Bronchial epithelial cell (primary cell): ENCODE measurements at regions not wholly inside any gene's neighbourhood (a gene's known extent, or its start where the extent isn't known, plus 50 kb on each side); places are given as distances from the start of the nearest gene placed in this dataset.

Source experiments
- DNase-seq: peaks from one replicate; pipeline ENCODE4 v3.0.0-alpha.2; 2010; ENCODE audit warnings: low read depth
- FAIRE-seq: peaks from 2 replicates; lab custom pipeline; 2011; peaks lifted over from hg19 to GRCh38; lab: Jason Lieb, UNC
- H3K27me3 ChIP-seq: 2 replicates; pipeline ENCODE4 v1.5.1; 2011; ENCODE audit warnings: low read length; ENCODE audit not compliant: control insufficient read depth, insufficient read depth
- H3K36me3 ChIP-seq: 2 replicates; pipeline ENCODE4 v1.5.1; 2011; ENCODE audit warnings: low read length; ENCODE audit not compliant: control insufficient read depth, insufficient read depth
- H3K4me3 ChIP-seq: 2 replicates; pipeline ENCODE4 v1.5.1; 2011; ENCODE audit warnings: mild to moderate bottlenecking, low read depth, low read length, control low read depth
- CTCF ChIP-seq: IDR thresholded peaks from 2 replicates; pipeline ENCODE4 v1.5.1; 2011; ENCODE audit warnings: mild to moderate bottlenecking, moderate library complexity, low read length, control low read depth, inconsistent platforms; ENCODE audit not compliant: insufficient read depth, severe bottlenecking

GRCh38 chr9:134260801-134261200 lies 65.5 kb upstream of the RXRA start:
- FAIRE-seq (no peak), DNase-seq (no peak)
- no peak for TF ChIP-seq CTCF
- Histone ChIP-seq H3K4me3 (no peak overlapping the region), H3K27me3 (peaks cover 2% of the 10 kb centered on the region), H3K36me3 (no peaks in the 10 kb centered on the region)

GRCh38 chr9:134262035-134262434 lies 64.2 kb upstream of the RXRA start:
- no peaks in the 10 kb centered on the region for H3K36me3 ChIP-seq
- no peak for TF ChIP-seq CTCF
- peak; percentile 94 for FAIRE-seq

GRCh38 chr9:134263596-134263995 lies 62.7 kb upstream of the RXRA start:
- TF ChIP-seq CTCF = no peak
- Histone ChIP-seq H3K36me3 (no peaks in the 10 kb centered on the region), H3K4me3 (no peak overlapping the region), H3K27me3 (peaks cover 2% of the 10 kb centered on the region)
- no peak for FAIRE-seq
- no peak for DNase-seq

More at GRCh38 chr9:134262035-134262434, 64.2 kb upstream of the RXRA start:
- Histone ChIP-seq H3K4me3 (no peak overlapping the region), H3K27me3 (peaks cover 2% of the 10 kb centered on the region)
- DNase-seq = no peak

DNA sequence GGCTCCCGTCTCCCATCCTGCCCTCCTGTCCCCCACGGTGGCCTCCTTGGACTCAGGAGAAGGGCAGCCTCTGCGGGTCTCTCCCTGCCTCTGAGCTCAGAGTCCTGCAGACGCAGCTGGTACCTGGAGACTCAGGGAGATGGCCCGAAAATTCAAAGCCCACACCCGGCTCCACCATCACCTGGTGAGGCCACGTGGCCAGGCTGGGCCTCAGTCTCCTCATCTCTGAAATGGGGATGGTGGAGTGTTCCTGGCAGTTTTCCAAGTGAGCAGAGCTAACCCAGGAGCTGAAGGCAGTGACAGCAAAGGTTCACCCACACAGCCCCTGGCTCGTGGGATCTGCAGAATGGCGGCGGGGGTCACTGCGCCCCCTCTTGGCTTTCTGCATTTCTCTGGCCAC lies 62.1 kb upstream of the RXRA start:
- peaks cover 2% of the 10 kb centered on the region for H3K27me3 ChIP-seq
- H3K4me3 ChIP-seq = no peak overlapping the region
- FAIRE-seq = no peak

GRCh38 chr9:134265078-134265477 lies 61.2 kb upstream of the RXRA start:
- TF ChIP-seq CTCF = no peak
- peaks cover 2% of the 10 kb centered on the region for H3K27me3 ChIP-seq

More for the DNA sequence above, 62.1 kb upstream of the RXRA start:
- DNase-seq = no peak
- no peak for TF ChIP-seq CTCF
- no peaks in the 10 kb centered on the region for H3K36me3 ChIP-seq

GRCh38 chr9:134266418-134266817 lies 59.8 kb upstream of the RXRA start:
- no peak for TF ChIP-seq CTCF
- no peak for FAIRE-seq
- H3K27me3 ChIP-seq = peaks cover 2% of the 10 kb centered on the region

More at GRCh38 chr9:134265078-134265477, 61.2 kb upstream of the RXRA start:
- Histone ChIP-seq H3K4me3 (no peak overlapping the region), H3K36me3 (no peaks in the 10 kb centered on the region)
- DNase-seq (no peak), FAIRE-seq (no peak)

More at GRCh38 chr9:134266418-134266817, 59.8 kb upstream of the RXRA start:
- DNase-seq = no peak
- no peak overlapping the region for H3K4me3 ChIP-seq
- H3K36me3 ChIP-seq = no peaks in the 10 kb centered on the region
